ENCODE measurements at regions not wholly inside any gene's neighbourhood (a gene's known extent, or its start where the extent isn't known, plus 50 kb on each side); places are given as distances from the start of the nearest gene placed in this dataset.

DNA sequence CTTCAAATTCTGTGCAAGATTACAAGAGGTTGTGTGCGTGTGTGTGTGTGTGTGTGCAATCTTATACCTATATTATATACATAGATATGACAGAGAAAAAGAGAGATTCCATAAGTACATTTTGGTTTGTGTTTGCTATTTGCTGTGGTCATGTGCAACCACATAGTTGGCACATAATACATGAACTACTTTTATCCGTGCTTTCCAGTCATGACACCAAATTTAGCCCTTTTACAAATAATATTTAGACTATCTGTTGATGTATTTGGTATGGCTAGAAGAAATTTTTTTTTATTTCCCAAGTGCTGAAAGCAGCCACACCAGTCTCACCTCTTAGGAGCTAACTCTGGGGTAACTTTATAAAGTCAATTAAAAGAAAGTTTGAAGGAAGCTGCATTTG lies 63.5 kb upstream of the EGFR start:
- TF ChIP-seq ZFX (IDR thresholded peaks at IDR 0.05), result no peak
- TF ChIP-seq, protein P1, sequence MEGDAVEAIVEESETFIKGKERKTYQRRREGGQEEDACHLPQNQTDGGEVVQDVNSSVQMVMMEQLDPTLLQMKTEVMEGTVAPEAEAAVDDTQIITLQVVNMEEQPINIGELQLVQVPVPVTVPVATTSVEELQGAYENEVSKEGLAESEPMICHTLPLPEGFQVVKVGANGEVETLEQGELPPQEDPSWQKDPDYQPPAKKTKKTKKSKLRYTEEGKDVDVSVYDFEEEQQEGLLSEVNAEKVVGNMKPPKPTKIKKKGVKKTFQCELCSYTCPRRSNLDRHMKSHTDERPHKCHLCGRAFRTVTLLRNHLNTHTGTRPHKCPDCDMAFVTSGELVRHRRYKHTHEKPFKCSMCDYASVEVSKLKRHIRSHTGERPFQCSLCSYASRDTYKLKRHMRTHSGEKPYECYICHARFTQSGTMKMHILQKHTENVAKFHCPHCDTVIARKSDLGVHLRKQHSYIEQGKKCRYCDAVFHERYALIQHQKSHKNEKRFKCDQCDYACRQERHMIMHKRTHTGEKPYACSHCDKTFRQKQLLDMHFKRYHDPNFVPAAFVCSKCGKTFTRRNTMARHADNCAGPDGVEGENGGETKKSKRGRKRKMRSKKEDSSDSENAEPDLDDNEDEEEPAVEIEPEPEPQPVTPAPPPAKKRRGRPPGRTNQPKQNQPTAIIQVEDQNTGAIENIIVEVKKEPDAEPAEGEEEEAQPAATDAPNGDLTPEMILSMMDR (conservative IDR thresholded peaks at IDR 0.05), result no peak

DNA sequence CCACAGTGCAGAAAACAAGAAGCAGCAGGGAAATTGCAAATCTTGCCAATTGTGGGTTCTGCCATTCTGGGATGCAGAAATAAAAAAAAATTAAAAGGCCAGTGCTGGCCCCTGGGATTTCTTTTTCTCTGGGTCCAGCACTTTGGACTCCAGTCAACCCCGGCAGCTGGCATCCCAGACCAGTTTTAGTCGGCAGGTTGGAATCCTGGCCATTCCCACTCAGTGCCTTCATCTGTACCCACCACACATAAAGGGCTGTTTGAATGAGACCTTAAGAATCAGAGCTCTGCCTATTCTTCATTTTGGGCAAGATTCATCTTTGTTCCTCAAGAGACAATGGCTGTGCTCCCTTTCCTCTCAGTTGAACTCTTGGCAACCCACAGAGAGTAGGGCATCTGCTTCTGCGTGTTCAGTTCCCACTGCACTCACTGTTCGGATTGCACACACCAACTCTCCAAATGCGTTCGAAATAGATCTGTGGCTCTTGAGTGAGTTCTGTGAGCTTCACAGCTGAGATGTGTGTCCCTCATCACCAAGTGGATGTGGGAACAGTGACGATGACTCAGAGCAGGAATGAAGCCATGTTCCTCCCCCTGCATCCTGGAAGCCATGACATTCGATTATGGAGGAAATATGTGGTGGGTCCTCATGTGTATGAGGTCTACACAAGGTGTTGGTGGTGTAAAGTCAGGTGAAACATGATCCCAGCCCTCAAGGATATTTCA lies 63.0 kb upstream of the EGFR start:
- TF ChIP-seq, protein P1 (conservative IDR thresholded peaks at IDR 0.05), result no peak
- TF ChIP-seq ZFX (IDR thresholded peaks at IDR 0.05), result no peak
- no peak overlapping the region for H3K27ac ChIP-seq

More for the DNA sequence above, 63.5 kb upstream of the EGFR start:
- no peak overlapping the region for H3K27ac ChIP-seq

DNA sequence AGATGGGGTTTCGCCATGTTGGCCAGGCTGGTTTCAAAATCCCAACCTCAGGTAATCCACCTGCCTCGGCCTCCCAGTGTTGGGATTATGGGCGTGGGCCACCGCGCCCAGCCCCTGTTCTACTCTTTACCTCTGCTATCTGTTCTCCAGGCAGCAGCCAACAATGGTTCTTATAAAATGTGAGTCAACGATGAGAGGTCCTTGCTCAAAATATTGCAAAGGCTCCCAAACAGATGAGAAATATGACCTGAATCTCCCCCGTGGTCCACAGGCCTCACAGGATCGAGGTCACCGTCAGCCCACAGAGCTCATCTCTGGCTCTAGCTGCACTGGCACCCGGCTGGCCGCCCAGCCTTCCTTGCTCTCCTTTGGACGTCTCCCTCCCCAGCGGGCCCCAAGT lies 62.0 kb upstream of the EGFR start:
- no peak for TF ChIP-seq ZFX (IDR thresholded peaks at IDR 0.05)
- TF ChIP-seq, protein P1 (conservative IDR thresholded peaks at IDR 0.05), result no peak
- H3K27ac ChIP-seq, result no peak overlapping the region

DNA sequence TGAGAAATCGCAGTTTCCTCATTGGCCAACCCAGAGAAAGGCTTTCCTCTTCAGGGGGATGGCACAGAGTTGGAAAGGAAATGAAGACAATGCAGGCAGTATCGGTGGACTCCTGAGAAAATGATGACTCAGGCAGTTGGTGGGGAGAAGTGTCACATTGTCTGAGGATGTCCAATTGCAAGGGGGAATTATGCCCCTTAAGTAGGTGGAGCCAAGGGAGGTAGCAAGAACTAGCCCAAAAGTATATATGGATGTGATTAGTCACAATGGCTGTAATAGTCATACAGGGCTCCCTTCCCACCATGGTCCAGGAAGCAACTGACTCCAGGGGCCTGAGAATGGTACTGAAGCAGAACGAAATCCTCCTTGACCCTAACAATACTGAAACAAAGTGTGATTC lies 58.3 kb upstream of the EGFR start:
- H3K27ac ChIP-seq, result no peak overlapping the region
- TF ChIP-seq, protein P1 (conservative IDR thresholded peaks at IDR 0.05), result no peak
- TF ChIP-seq ZFX (IDR thresholded peaks at IDR 0.05), result no peak

DNA sequence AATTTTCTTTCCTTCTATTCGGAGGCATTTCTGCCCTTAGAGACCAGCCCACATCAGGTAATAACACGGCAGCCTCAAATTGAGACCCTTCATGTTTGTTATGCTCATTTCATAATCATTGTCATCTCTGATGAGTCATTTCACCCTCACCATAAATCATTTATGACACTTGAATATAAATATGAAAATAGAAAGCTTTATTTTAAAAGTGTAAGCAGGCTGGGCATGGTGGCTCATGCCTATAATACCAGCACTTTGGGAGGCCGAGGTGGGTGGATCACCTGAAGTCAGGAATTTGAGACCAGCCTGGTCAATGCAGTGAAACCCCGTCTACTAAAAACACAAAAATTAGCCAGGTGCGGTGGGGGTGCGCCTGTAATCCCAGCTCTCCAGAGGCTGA lies 57.4 kb upstream of the EGFR start:
- no peak for TF ChIP-seq ZFX (IDR thresholded peaks at IDR 0.05)
- TF ChIP-seq, protein P1 (conservative IDR thresholded peaks at IDR 0.05), result no peak

DNA sequence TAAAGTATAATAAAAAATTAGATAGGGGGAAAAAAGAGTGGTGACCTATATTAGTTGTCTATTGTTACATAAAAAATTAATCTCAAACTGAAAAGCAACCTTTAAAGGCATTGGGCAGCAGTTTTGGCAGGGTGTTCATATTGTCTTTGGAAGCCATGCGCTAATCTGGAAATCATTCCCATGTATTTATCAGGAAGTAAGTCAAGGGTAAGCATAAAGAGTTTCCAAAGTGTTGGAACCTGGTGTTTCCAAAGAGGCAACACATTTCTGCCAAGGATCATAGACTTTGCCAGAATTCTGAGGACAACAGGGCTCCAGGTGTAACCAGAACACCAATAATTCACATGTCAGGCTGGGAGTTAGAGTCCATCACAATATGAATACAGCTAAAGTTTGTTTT lies 55.7 kb upstream of the EGFR start:
- H3K27ac ChIP-seq, result no peak overlapping the region

More for the DNA sequence above, 57.4 kb upstream of the EGFR start:
- H3K27ac ChIP-seq, result no peak overlapping the region

DNA sequence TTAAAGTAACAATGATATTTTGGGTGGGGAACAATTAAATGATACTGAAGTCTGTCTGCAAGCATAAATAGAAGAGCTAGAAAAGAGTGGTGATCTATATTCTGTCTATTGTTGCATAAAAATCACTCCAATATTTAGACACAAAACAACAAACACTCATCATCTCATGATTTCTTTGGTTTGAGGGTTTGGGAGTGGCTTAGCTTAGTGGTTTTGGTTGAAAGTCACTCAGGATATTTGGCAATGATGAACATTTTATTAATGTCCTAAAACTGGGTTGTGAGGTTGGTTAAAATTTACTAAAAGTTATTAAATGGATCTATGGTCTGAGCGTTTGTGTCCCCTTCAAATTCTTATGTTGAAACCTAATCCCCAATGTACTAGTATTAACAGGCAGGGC lies 54.7 kb upstream of the EGFR start:
- no peak overlapping the region for H3K27ac ChIP-seq
- TF ChIP-seq, protein P1 (conservative IDR thresholded peaks at IDR 0.05), result no peak
- no peak for TF ChIP-seq ZFX (IDR thresholded peaks at IDR 0.05)

More for the DNA sequence above, 55.7 kb upstream of the EGFR start:
- TF ChIP-seq, protein P1 (conservative IDR thresholded peaks at IDR 0.05), result no peak
- TF ChIP-seq ZFX (IDR thresholded peaks at IDR 0.05), result no peak

Measured in C4-2B (cell line).